ENCODE measurements at regions not wholly inside any gene's neighbourhood (a gene's known extent, or its start where the extent isn't known, plus 50 kb on each side); places are given as distances from the start of the nearest gene placed in this dataset.

- DNase-seq (ENCODE audit: low read depth in 2 of 2): no peak
- H2AFZ ChIP-seq (ENCODE audit: low read length): no peak overlapping the region
- H3K9ac ChIP-seq (ENCODE audit: insufficient read depth, low read length): no peak overlapping the region
- H3K36me3 ChIP-seq (ENCODE audit: control insufficient read depth, insufficient read depth, low read length): no peaks in the 10 kb centered on the region
- H3K27ac ChIP-seq (ENCODE audit: insufficient read depth, low read length): no peak overlapping the region
- no peaks in the 10 kb centered on the region for H3K79me2 ChIP-seq (ENCODE audit: control insufficient read depth, insufficient read depth, low read length)
- TF ChIP-seq EZH2 (IDR thresholded peaks at IDR 0.05; ENCODE audit: low read length, missing control alignments): no peak
- no peak for TF ChIP-seq CTCF (conservative IDR thresholded peaks at IDR 0.05 in 1 of 2, IDR thresholded peaks at IDR 0.05 in 1 of 2; ENCODE audit: low read depth in 1 of 2, low read length in 2 of 2)
- H3K4me1 ChIP-seq (ENCODE audit: control insufficient read depth, extremely low read depth, insufficient read depth, low read length): no peaks in the 10 kb centered on the region
- no peaks in the 10 kb centered on the region for H3K27me3 ChIP-seq (ENCODE audit: control insufficient read depth, insufficient read depth, low read length)
- H3K4me3 ChIP-seq (replicated peaks in 1 of 4; ENCODE audit: control extremely low read depth in 1 of 4, insufficient read depth in 1 of 4, low read depth in 3 of 4, low read length in 4 of 4): no peak overlapping the region
- no peaks in the 10 kb centered on the region for H4K20me1 ChIP-seq (ENCODE audit: control insufficient read depth, extremely low read depth, insufficient read depth, low read length)
- H3K9me3 ChIP-seq (ENCODE audit: control insufficient read depth, insufficient read depth, low read depth, low read length): no peaks in the 10 kb centered on the region
- no peak overlapping the region for H3K4me2 ChIP-seq (ENCODE audit: extremely low read depth, insufficient read depth, low read length)
Measured at GRCh38 chr10:117646718-117647117, 104.2 kb downstream of the EMX2 start.

- DNase-seq (ENCODE audit: low read depth in 2 of 2): peak in 1 of 2 donors; percentile 9
- no peak for TF ChIP-seq CTCF (conservative IDR thresholded peaks at IDR 0.05 in 1 of 2, IDR thresholded peaks at IDR 0.05 in 1 of 2; ENCODE audit: low read depth in 1 of 2, low read length in 2 of 2)
- TF ChIP-seq EZH2 (IDR thresholded peaks at IDR 0.05; ENCODE audit: low read length, missing control alignments): no peak
- Histone ChIP-seq H3K36me3 (ENCODE audit: control insufficient read depth, insufficient read depth, low read length) (no peaks in the 10 kb centered on the region), H3K4me1 (ENCODE audit: control insufficient read depth, extremely low read depth, insufficient read depth, low read length) (no peaks in the 10 kb centered on the region), H3K27ac (ENCODE audit: insufficient read depth, low read length) (no peak overlapping the region), H3K9ac (ENCODE audit: insufficient read depth, low read length) (no peak overlapping the region), H3K27me3 (ENCODE audit: control insufficient read depth, insufficient read depth, low read length) (no peaks in the 10 kb centered on the region), H3K9me3 (ENCODE audit: control insufficient read depth, insufficient read depth, low read depth, low read length) (no peaks in the 10 kb centered on the region), H3K4me3 (replicated peaks in 1 of 4; ENCODE audit: control extremely low read depth in 1 of 4, insufficient read depth in 1 of 4, low read depth in 3 of 4, low read length in 4 of 4) (no peak overlapping the region), H3K4me2 (ENCODE audit: extremely low read depth, insufficient read depth, low read length) (no peak overlapping the region), H4K20me1 (ENCODE audit: control insufficient read depth, extremely low read depth, insufficient read depth, low read length) (no peaks in the 10 kb centered on the region), H3K79me2 (ENCODE audit: control insufficient read depth, insufficient read depth, low read length) (no peaks in the 10 kb centered on the region), H2AFZ (ENCODE audit: low read length) (no peak overlapping the region)
Measured at GRCh38 chr10:117647306-117647705, 104.8 kb downstream of the EMX2 start.

GRCh38 chr10:117651121-117651520 is 108.6 kb downstream of the EMX2 start:
- no peaks in the 10 kb centered on the region for H3K27me3 ChIP-seq (ENCODE audit: control insufficient read depth, insufficient read depth, low read length)
- TF ChIP-seq EZH2 (IDR thresholded peaks at IDR 0.05; ENCODE audit: low read length, missing control alignments): no peak
- no peak for TF ChIP-seq CTCF (conservative IDR thresholded peaks at IDR 0.05 in 1 of 2, IDR thresholded peaks at IDR 0.05 in 1 of 2; ENCODE audit: low read depth in 1 of 2, low read length in 2 of 2)

More at GRCh38 chr10:117651121-117651520, 108.6 kb downstream of the EMX2 start:
- Histone ChIP-seq H3K9me3 (ENCODE audit: control insufficient read depth, insufficient read depth, low read depth, low read length) (no peaks in the 10 kb centered on the region), H3K27ac (ENCODE audit: insufficient read depth, low read length) (no peak overlapping the region), H2AFZ (ENCODE audit: low read length) (no peak overlapping the region), H4K20me1 (ENCODE audit: control insufficient read depth, extremely low read depth, insufficient read depth, low read length) (no peaks in the 10 kb centered on the region), H3K79me2 (ENCODE audit: control insufficient read depth, insufficient read depth, low read length) (no peaks in the 10 kb centered on the region), H3K36me3 (ENCODE audit: control insufficient read depth, insufficient read depth, low read length) (no peaks in the 10 kb centered on the region), H3K4me2 (ENCODE audit: extremely low read depth, insufficient read depth, low read length) (no peak overlapping the region), H3K4me3 (replicated peaks in 1 of 4; ENCODE audit: control extremely low read depth in 1 of 4, insufficient read depth in 1 of 4, low read depth in 3 of 4, low read length in 4 of 4) (no peak overlapping the region), H3K9ac (ENCODE audit: insufficient read depth, low read length) (no peak overlapping the region), H3K4me1 (ENCODE audit: control insufficient read depth, extremely low read depth, insufficient read depth, low read length) (no peaks in the 10 kb centered on the region)
- DNase-seq (ENCODE audit: low read depth in 2 of 2): no peak
